Karpas-422 (cell line): ENCODE measurements at regions not wholly inside any gene's neighbourhood (a gene's known extent, or its start where the extent isn't known, plus 50 kb on each side); places are given as distances from the start of the nearest gene placed in this dataset.
"Not testable (repeated sequence)": the region's sequence is repeated elsewhere in the genome, so short reads cannot be mapped to it uniquely, and the experiment has no call there.

ENCODE experiments used
- DNase-seq: peaks from one replicate; pipeline ENCODE4 v3.0.0-alpha.2; 2015
- H2AFZ ChIP-seq: fragments of 200-600 bp; sonication (generic); 2 replicates; pipeline ENCODE4 v1.6.1; 2014; ENCODE audit warnings: antibody characterized with exemption, low read length, mixed read lengths
- H3K27ac ChIP-seq: fragments of 200-600 bp; sonication (generic); 2 replicates; pipeline ENCODE4 v1.5.1; 2014; ENCODE audit warnings: mild to moderate bottlenecking, low read length, moderate library complexity
- H3K27me3 ChIP-seq: fragments of 200-600 bp; sonication (generic); 2 replicates; pipeline ENCODE4 v1.6.1; 2014; ENCODE audit warnings: low read length, mixed read lengths
- H3K36me3 ChIP-seq: fragments of 200-600 bp; sonication (generic); 2 replicates; pipeline ENCODE4 v1.6.1; 2014; ENCODE audit warnings: low read length, mixed read lengths; ENCODE audit not compliant: insufficient read depth
- H3K4me1 ChIP-seq: fragments of 200-600 bp; sonication (generic); 2 replicates; pipeline ENCODE4 v1.6.1; 2014; ENCODE audit warnings: mild to moderate bottlenecking, low read length, mixed read lengths
- H3K4me2 ChIP-seq: fragments of 200-600 bp; sonication (generic); 2 replicates; pipeline ENCODE4 v1.6.1; 2014; ENCODE audit warnings: low read length, low read depth, mild to moderate bottlenecking; ENCODE audit not compliant: poor library complexity, severe bottlenecking
- H3K4me3 ChIP-seq: fragments of 200-600 bp; sonication (generic); 2 replicates; pipeline ENCODE4 v1.5.1; 2014; ENCODE audit warnings: mild to moderate bottlenecking, antibody characterized with exemption, low read length, mixed read lengths
- H3K79me2 ChIP-seq: fragments of 200-600 bp; sonication (generic); 2 replicates; pipeline ENCODE4 v1.6.1; 2014; ENCODE audit warnings: mild to moderate bottlenecking, low read length, mixed read lengths
- H3K9ac ChIP-seq: fragments of 200-600 bp; sonication (generic); 2 replicates; pipeline ENCODE4 v1.6.0; 2014; ENCODE audit warnings: low read length
- H3K9me2 ChIP-seq: fragments of 200-600 bp; sonication (generic), shearing (Covaris generic); replicated peaks from 2 replicates; pipeline ENCODE4 v1.6.0; 2014; ENCODE audit warnings: mild to moderate bottlenecking, low read length, moderate library complexity; ENCODE audit not compliant: insufficient read depth
- H3K9me3 ChIP-seq: fragments of 300-700, 200-600 bp; sonication (generic); 2 replicates; pipeline ENCODE4 v1.6.1; 2014; ENCODE audit warnings: low read length, mixed read lengths
- H4K20me1 ChIP-seq: fragments of 200-600 bp; sonication (generic); 2 replicates; pipeline ENCODE4 v1.6.1; 2014; ENCODE audit warnings: mild to moderate bottlenecking, antibody characterized with exemption, low read length, low read depth; ENCODE audit not compliant: insufficient read depth

DNA sequence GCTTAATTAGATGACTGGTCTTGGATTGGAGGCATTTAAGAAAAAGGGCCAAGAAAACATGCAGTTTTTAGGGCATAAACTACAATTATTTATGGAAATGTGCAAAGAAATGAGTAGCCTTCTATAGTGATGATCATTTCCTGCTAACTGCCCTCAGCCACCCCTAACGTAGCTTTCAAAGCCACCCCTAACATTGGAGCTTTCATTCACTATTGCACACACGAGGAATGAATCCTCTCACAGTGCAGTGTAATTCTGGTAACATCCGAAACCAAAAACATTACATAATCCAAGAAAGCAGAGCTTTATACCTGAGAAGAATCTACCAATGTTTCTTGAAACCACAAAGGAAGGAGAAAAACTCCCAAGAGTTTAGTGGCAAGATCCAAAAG lies 1003.6 kb downstream of the TMEM121 start:
- Histone ChIP-seq H3K4me1 (no peaks in the 10 kb centered on the region), H2AFZ (no peak overlapping the region), H3K4me2 (no peak overlapping the region), H3K27me3 (no peaks in the 10 kb centered on the region), H3K9ac (no peak overlapping the region), H3K27ac (no peak overlapping the region), H3K9me2 (no peaks in the 10 kb centered on the region), H4K20me1 (no peaks in the 10 kb centered on the region), H3K36me3 (no peaks in the 10 kb centered on the region), H3K79me2 (no peaks in the 10 kb centered on the region), H3K4me3 (no peak overlapping the region), H3K9me3 (peaks cover 8% of the 10 kb centered on the region)
- no peak for DNase-seq

DNA sequence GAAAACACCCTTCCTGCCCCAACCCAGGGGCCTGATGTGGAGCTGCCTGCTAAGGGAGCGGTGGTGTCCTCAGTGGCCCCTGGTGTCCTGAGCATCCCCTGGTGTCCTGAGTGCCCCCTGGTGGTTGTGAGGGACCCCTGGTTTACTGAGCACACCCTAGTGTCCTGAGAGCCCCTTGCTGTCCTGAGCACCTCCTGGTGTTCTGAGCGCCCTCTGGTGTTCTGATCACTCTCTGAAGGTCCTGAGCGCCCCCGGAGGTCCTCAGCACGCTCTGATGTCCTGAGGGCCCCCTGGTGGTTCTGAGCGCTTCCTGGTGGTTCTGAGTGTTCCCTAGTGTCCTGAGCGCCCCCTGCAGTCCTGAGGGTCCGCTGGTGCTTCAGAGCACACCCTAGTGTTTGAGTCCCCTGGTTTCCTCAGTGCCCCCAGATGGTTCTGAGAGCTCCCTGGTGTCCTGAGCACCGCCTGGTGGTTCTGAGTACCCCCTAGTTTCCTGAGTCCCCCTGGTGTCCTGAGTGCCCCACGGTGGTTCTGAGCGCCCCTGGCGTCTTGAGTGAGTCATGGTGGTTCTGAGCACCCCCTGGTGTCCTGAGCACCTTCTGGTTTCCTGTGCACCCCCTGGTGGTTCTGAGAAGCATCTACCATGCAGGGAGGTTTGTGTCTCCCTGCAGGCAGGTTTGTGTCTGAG lies 1004.2 kb downstream of the TMEM121 start:
- Histone ChIP-seq H3K27me3 (no peaks in the 10 kb centered on the region), H3K36me3 (no peaks in the 10 kb centered on the region), H3K4me3 (no peak overlapping the region), H3K9me3 (peaks cover 8% of the 10 kb centered on the region), H3K27ac (no peak overlapping the region), H3K4me2 (no peak overlapping the region), H3K9me2 (no peaks in the 10 kb centered on the region), H3K9ac (no peak overlapping the region), H4K20me1 (no peaks in the 10 kb centered on the region), H2AFZ (no peak overlapping the region), H3K79me2 (no peaks in the 10 kb centered on the region), H3K4me1 (no peaks in the 10 kb centered on the region)
- DNase-seq = peak; percentile 87

DNA sequence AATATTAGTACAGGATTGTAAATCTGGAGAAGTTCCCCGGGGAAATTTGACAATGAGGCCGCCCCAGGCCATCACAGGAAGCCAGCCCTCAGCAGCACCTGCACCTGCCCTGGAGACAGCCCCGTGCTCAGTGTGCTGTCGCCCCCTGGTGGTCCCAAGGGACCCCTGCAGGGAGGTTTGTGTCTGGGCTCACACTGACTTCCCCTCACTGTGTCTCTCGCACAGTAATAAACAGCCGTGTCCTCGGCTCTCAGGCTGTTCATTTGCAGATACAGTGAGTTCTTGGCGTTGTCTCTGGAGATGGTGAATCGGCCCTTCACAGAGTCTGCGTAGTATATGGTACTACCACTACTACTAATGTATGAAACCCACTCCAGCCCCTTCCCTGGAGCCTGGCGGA lies 1011.2 kb downstream of the TMEM121 start:
- not testable (repeated sequence) for H4K20me1 ChIP-seq, H2AFZ ChIP-seq, H3K27me3 ChIP-seq, H3K4me2 ChIP-seq, H3K79me2 ChIP-seq, H3K9ac ChIP-seq, H3K9me3 ChIP-seq, H3K9me2 ChIP-seq, H3K4me3 ChIP-seq, H3K27ac ChIP-seq, H3K36me3 ChIP-seq
- peak; percentile 62 for DNase-seq
- H3K4me1 ChIP-seq = peaks cover 21% of the 10 kb centered on the region

DNA sequence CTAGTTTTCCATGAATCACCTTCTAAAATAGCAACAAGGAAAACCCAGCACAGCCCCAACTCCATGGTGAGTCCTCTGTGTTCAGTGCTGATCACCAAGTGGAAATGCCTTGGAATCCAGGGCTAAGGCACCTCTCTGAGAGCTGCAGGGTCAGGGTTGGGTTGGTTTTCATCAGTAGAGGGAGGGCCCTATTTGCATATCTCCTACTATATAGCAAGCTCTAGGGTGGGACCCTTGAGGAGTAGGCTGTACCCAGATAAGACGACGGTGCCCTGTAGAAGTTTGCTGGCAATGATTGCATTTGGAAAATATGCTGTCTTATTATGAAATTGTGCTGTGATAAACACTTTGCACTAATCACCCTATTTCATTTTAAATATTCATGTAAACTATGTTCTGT lies 1011.8 kb downstream of the TMEM121 start:
- peaks cover 21% of the 10 kb centered on the region for H3K4me1 ChIP-seq
- no peak overlapping the region for H3K9ac ChIP-seq
- H3K36me3 ChIP-seq = no peaks in the 10 kb centered on the region
- H3K4me2 ChIP-seq = no peak overlapping the region
- H3K27ac ChIP-seq = no peak overlapping the region
- H3K4me3 ChIP-seq = no peak overlapping the region
- H4K20me1 ChIP-seq = no peaks in the 10 kb centered on the region
- no peak overlapping the region for H2AFZ ChIP-seq
- no peaks in the 10 kb centered on the region for H3K9me2 ChIP-seq
- H3K27me3 ChIP-seq = no peaks in the 10 kb centered on the region
- H3K9me3 ChIP-seq = no peaks in the 10 kb centered on the region
- DNase-seq = no peak
- H3K79me2 ChIP-seq = no peaks in the 10 kb centered on the region

DNA sequence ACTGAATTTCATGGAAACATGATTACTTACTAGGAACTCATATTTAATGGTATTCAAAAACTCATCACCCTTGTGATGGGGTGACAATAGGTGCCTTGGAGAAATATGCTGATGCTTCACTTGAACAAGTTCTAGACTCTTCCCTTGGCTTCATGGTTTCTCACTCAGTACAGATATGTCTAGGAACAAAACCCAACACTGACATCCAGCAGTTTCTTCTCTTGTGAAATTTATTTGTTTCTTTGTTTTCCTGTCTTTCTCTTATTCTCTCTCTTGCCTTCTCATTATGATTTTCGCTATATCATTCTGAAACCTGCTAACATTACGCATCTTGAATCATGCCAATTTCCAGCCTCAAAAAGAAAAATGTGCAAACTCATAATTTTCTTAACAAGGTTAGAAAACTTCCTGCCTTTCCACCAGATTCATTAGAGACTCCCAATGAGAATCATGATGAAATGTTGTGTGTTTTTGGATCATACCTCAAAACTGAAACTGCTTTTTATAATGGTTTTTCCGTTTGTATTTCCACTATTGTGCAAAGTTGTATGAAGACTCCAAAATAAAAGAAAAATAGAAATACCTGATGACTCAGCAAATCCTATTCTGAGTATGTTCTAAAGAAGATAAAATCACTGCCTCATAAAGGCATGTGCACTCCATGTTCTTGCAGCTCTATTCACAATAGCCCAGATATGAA lies 1021.5 kb downstream of the TMEM121 start:
- Histone ChIP-seq H3K9me2 (no peaks in the 10 kb centered on the region), H3K27me3 (no peaks in the 10 kb centered on the region), H3K4me1 (no peaks in the 10 kb centered on the region), H3K4me3 (no peak overlapping the region), H3K79me2 (no peaks in the 10 kb centered on the region), H3K36me3 (no peaks in the 10 kb centered on the region), H3K4me2 (no peak overlapping the region), H2AFZ (no peak overlapping the region), H3K9ac (no peak overlapping the region), H3K27ac (no peak overlapping the region), H4K20me1 (no peaks in the 10 kb centered on the region), H3K9me3 (no peaks in the 10 kb centered on the region)
- DNase-seq = no peak

DNA sequence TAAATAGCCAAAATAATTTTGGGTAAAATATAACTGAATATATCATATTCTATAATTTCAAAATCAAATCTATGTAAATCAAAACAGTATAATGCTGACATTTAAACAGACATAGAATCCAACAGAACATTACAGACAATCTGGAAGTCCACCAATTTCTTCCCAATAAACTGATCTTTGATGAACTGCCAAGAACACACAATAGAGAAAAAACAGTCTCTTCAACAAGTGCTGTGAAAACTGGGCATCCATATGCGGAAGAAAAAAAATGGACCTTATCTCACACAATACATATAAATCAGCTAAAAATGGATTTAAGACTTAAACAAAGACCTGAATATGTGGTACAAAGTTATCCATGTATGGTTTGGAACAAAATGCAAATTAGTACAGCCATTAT lies 1022.7 kb downstream of the TMEM121 start:
- no peaks in the 10 kb centered on the region for H3K9me3 ChIP-seq

DNA sequence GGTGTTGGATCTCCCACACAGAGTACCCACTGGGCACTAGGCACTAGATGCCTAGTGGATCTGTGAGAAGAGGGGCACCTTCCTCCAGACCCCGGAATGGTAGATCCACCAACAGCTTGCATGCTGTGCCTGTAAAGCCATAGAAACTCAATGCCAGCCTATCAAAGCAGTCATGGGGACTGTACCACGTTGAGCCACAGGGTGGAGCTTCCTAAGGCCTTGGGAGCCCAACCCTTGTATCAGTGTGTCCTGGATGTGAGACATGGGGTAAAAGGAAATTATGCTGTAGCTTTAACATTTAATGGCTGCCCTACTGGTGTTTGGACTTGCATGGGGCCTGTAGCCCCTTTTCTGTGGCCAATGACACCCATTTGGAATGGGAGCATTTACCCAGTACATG lies 1024.9 kb downstream of the TMEM121 start:
- Histone ChIP-seq H2AFZ (no peak overlapping the region), H3K9me3 (no peaks in the 10 kb centered on the region), H3K9ac (no peak overlapping the region), H3K9me2 (no peaks in the 10 kb centered on the region), H4K20me1 (no peaks in the 10 kb centered on the region), H3K36me3 (no peaks in the 10 kb centered on the region), H3K27ac (no peak overlapping the region), H3K79me2 (no peaks in the 10 kb centered on the region), H3K4me1 (no peaks in the 10 kb centered on the region), H3K4me3 (no peak overlapping the region), H3K4me2 (no peak overlapping the region), H3K27me3 (no peaks in the 10 kb centered on the region)
- peak; percentile 70 for DNase-seq

More for the DNA sequence above, 1022.7 kb downstream of the TMEM121 start:
- Histone ChIP-seq H3K4me3 (no peak overlapping the region), H3K4me1 (no peaks in the 10 kb centered on the region), H3K9ac (no peak overlapping the region), H3K79me2 (no peaks in the 10 kb centered on the region), H2AFZ (no peak overlapping the region), H3K36me3 (no peaks in the 10 kb centered on the region), H3K27me3 (no peaks in the 10 kb centered on the region), H3K4me2 (no peak overlapping the region), H4K20me1 (no peaks in the 10 kb centered on the region), H3K27ac (no peak overlapping the region), H3K9me2 (no peaks in the 10 kb centered on the region)
- no peak for DNase-seq

DNA sequence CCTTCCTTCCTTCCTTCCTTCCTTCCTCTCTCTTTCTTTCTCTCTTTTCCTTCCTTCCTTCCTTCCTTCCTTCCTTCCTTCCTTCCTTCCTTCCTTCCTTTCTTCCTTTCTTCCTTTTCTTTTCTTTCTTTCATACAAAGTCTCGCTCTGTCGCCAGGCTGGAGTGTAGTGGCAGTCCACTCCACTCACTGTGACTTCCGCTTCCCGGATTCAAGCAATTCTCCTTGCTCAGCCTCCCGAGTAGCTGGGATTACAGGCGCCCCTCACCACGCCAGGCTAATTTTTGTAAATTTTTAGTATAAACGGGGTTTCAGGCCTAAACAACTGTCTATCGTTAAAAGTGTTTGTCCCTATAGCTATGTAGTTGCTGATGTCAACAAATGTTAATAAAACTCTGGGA lies 1029.8 kb downstream of the TMEM121 start:
- not testable (repeated sequence) for H3K36me3 ChIP-seq

More for the DNA sequence above, 1029.8 kb downstream of the TMEM121 start:
- H4K20me1 ChIP-seq, DNase-seq, H3K9ac ChIP-seq, H3K4me1 ChIP-seq, H3K4me3 ChIP-seq, H3K4me2 ChIP-seq, H3K27me3 ChIP-seq, H3K9me2 ChIP-seq, H3K9me3 ChIP-seq, H3K27ac ChIP-seq, H2AFZ ChIP-seq, H3K79me2 ChIP-seq: not testable (repeated sequence)
